ENCODE measurements at regions not wholly inside any gene's neighbourhood (a gene's known extent, or its start where the extent isn't known, plus 50 kb on each side); places are given as distances from the start of the nearest gene placed in this dataset.

- intact Hi-C loops (cut with micrococcal nuclease): no loop called here
- DNase-seq: no peak
- ATAC-seq: no peak
Observed at GRCh38 chr1:62977366-62977765, 193.4 kb downstream of the ATG4C start.

GRCh38 chr1:62978741-62979140 lies 194.8 kb downstream of the ATG4C start:
- DNase-seq (no peak), ATAC-seq (no peak)
- intact Hi-C loops (cut with micrococcal nuclease): no loop called here

DNA sequence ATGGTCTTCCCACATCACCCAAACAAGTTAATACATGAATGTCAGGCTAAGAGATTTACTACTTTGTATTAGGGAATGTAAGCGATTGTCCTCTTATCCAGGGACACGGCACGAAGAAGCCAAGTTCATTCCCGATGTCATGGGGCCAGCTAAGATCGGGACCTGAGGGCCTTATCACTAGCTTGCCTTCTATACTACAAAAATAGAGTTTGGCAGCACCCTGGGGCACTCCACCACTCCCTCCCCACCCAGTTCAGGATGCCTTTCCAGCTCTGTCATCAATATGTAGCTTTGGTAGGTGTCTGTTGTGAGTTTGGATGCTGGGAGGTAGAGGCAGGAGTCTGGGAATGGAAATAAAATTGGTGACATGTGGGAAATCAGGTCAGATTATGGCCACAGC lies 197.5 kb downstream of the ATG4C start:
- ATAC-seq (peak; percentile 90), DNase-seq (no peak)
- intact Hi-C loops (cut with micrococcal nuclease): no loop called here

DNA sequence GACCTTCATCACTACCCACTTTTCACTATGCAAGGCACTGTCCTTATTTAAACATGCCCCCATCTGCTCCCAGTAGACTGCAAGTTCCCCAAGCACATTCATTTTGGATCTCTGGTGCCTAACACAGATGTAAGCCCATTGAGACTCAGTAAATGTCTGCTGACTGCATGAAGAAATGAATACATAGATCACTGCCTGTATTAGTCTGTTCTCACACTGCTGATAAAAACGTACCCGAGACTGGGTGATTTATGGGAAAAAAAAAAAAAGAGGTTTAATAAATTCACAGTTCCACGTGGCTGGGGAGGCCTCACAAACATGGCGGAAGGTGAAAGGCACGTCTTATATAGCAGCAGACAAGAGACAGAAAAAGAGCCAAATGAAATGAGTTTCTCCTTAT lies 204.9 kb downstream of the ATG4C start:
- intact Hi-C loops (cut with micrococcal nuclease): no loop called here
- no peak for ATAC-seq
- no peak for DNase-seq

DNA sequence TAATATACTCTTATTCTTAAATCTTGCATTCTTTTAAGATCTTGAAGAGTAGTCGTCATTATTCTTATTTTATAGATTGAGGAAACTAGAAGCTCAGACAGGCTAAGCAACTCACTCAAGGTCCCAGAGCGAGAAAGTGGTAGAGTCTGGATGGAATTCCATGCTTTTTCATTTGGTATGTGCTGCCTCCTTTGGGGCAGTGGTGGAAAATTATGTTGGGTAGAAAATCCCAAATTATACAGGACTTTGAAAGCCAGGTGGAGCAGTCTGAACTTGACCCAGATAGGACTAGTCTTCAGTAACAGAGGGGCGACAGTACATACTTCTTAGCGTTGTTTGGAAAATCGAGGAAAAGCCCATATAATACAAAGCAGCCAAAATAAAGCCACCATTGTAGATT lies 205.6 kb downstream of the ATG4C start:
- intact Hi-C loops (cut with micrococcal nuclease): no loop called here
- ATAC-seq: no peak
- DNase-seq: no peak

DNA sequence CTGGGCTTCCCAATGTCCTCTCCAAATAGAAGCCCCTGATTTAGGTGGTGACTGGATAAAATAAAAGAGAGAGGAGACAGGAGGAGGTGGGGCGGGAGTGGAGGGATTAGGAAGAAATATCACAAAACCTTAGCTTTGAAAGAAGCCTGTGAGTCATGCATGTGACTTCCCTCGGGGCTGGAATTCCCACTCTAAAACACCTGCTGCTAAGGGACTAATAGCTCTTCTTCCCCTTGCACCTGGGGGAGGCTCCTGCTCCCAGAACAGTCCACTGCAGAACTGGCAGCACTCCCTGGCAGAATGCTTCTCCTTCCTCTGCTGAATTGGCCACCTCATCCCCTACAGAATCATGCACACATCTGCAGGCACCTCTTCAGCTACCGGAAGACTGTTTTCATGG lies 207.2 kb downstream of the ATG4C start:
- DNase-seq (no peak), ATAC-seq (no peak)
- intact Hi-C loops (cut with micrococcal nuclease): no loop called here

DNA sequence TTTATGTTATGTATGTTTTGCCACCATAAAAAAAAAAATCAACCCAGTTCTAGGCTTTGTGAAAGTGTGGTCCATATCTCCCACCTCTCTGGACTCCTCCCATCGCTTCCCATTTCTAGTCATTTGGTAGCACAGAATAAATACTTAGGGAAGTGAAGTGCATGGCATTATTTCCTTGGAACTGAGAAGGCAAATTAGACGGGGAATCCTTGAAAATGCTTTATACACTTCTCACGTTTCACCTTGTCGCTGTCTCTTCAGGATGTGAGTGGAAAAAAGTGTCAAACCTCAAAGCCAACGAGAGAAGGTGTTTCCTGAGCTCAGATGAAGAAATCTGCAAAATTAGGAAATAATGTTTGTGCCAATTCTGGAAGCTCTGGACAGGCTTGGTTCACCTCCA lies 209.9 kb downstream of the ATG4C start:
- intact Hi-C loops (cut with micrococcal nuclease): no loop called here
- ATAC-seq (no peak), DNase-seq (no peak)

GRCh38 chr1:62995173-62995572 lies 211.2 kb downstream of the ATG4C start:
- no peak for ATAC-seq
- DNase-seq: no peak
- intact Hi-C loops (cut with micrococcal nuclease): no loop called here

DNA sequence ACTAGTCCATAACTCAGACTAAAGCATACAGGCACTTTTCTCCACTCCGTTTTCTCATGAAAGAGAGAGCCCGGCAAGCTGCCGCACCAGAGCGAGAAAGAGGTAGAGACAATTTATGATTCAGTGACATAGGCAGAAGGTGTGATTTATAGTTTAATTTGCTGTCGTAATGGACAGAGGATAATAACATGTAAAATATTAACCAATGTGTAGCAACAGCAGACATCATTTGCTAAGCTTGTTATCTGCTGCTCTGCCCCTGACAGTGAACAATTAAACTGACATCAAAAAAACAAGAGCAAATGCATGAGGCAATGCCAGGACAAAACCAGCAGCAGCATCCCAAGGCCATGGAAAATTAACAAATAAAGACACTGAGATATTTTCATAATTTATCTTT lies 214.0 kb downstream of the ATG4C start:
- DNase-seq (no peak), ATAC-seq (no peak)
- intact Hi-C loops (cut with micrococcal nuclease): no loop called here

- DNase-seq (no peak), ATAC-seq (no peak)
- intact Hi-C loops (cut with micrococcal nuclease): no loop called here
Observed at GRCh38 chr1:62998845-62999649, 215.1 kb downstream of the ATG4C start.

DNA sequence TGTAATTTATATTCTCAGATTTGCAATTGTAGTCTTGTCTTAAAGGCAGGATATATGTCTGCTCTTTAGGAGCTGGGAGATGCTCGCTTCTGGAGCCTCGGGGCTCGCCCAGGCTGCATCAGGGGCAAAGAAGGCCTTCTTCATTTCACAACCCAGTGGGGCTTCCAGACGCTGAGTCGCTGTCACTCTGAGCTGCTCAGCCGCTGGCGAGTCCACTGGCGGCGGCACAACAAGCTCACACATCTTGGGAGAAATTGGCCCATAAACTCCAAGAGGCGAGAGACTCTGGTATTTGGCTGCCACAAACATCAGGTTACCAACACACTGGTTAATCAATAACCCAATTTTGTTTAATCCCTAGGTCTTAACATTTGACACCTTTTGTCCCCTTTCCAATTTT lies 216.6 kb downstream of the ATG4C start:
- intact Hi-C loops (cut with micrococcal nuclease): no loop called here
- ATAC-seq (no peak), DNase-seq (no peak)

GRCh38 chr1:63004868-63005267 lies 220.9 kb downstream of the ATG4C start:
- ATAC-seq: no peak
- no peak for DNase-seq
- intact Hi-C loops (cut with micrococcal nuclease): no loop called here

DNA sequence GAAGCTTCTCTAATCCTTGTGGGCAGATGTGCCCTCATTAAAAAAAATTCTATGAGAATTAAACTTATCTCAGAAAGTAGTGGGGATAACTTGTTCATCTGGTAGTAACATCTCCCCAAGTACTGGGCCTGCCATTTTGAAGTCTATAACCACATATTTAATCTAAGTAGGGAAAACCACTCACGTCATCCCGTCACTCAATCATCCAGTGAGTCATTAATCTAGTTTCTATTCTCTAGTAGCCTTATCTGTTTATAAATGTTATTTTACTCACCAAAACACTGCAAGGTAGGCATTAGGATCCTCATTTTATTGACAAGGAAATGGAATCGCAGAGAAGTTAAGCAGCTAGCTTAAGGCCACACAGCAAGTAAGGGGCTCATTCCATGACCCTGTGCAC lies 221.9 kb downstream of the ATG4C start:
- no peak for ATAC-seq
- intact Hi-C loops (cut with micrococcal nuclease): no loop called here
- no peak for DNase-seq

DNA sequence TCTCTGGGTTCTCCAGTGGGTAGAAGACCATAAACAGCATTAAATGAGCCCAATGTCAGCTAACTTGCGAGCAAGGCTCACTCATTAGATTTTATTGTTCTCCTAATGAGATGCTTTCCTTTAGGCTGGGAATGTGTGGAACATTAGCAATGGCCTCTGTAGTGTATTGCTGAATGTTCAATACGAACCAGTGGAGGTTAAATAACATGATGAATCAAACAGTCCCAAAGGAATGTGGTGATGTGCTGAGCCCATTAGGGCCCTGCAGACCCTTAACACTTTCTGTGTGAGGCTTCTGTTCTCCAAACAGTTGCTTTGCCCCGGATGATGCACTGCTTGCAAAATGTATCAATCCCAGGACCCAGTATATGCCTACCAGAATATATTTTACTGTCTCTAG lies 225.5 kb downstream of the ATG4C start:
- intact Hi-C loops (cut with micrococcal nuclease): no loop called here
- ATAC-seq: no peak
- no peak for DNase-seq

DNA sequence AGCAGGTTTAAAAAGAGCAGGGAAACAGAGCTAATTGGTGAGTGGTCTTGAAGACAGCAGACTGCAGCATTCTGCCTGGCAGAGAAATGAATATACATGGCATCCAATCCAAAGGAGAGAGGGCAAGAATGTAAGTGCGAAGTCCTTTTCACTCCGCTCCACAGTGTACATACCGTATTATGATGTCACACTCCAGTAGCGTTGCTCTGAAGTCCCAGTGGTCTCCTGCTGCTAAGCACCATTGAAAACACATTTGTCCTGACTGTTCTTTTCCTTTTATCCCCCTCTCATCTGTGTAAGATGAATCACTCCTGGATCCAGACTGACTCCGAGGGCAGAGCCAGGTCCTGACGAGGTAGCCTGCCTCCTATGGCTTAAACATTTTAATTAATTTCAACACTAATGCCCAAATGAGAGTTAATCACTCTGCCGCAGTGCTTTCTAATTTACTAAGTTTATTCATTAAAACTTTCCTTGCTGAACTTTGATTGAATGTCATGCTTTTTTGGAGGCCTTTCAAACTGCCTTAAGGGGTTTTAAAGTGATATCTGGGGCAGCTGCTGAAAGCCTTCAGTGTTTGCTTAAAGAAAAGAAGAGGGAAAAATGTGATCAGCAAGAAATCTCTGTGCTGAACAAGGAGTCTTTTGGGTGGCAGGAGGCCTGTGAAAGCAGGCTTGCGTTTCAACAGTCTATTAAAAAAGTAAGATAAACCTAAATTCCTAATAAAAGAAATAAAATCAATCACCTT lies 227.2 kb downstream of the ATG4C start:
- ATAC-seq: no peak
- intact Hi-C loops (cut with micrococcal nuclease): no loop called here
- DNase-seq: no peak

DNA sequence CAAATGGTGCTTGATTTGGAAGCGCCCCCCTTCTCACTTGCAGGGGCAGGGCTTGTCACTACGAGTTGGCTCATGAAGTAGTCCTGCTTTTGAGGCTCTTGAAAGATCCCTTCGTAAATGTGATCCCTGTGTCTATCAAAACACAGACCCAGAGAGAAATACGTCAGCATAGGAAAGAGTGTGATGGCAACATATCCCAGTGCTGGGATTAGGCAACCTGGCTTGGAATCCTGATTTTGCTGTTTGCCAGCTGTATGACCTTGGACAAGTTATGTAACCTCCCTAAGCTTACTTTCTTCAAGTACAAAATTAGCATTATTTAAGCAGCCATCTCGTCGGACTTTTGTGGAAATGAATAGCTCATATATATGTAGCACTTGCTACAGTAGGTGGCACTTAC lies 228.4 kb downstream of the ATG4C start:
- DNase-seq (no peak), ATAC-seq (peak; percentile 85)
- intact Hi-C loops (cut with micrococcal nuclease): no loop called here

DNA sequence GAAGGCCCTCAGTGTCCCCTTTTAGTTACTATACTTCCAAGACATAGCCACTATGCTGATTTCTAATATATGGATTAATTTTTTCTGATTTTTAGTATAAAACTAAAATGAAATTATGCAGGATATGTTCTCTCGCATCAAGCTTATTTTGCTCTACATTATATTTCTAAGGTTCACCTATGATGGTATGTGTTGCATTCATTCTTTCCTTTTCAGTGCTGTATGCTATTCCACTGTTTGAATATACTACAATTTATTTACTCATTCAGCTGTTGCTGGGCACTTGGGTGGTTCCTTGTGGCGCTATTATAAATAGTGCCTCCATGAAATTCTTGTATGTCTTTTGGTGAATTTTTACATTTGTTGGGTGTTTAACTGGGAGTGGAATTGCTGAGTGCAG lies 230.3 kb downstream of the ATG4C start:
- intact Hi-C loops (cut with micrococcal nuclease): no loop called here
- ATAC-seq: no peak
- DNase-seq: no peak

DNA sequence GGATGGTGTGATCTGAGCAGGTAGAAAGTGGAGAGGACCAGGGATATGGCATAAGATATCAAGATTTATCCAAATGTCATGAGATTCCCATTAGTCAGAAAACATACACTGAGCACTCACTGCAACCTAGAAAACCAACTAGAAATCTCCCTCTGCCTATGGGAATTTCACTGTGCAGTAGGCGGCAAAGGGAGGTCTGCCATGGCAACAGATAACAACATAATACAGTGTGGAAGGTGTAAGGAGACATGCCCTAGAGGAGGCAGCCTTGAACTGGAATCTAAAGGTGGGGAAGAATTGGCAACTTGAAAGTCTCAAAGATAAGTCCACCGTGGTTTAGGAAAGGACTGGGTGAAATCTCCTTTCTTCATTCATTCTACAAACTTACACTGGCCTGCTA lies 238.4 kb downstream of the ATG4C start:
- ATAC-seq: no peak

DNA sequence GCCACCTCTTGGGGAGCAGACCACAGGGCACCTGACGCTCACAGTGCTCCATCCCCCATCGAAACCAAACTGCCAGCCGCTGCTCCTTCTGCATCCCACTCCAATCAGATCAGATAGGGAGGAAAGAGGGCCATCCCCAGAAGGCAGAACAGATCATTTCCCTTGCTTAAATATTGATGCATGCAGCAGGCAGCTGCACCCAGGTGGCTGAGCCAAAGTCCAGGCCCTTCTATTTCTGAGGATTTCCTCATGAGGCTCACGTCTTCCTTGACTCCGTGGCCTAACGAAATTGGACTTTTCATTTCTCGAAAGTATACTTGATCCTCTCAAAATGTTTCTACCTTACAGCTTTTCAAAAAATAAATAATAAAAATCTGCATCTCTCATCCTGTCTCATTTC lies 239.2 kb downstream of the ATG4C start:
- intact Hi-C loops (cut with micrococcal nuclease): no loop called here
- ATAC-seq (no peak), DNase-seq (no peak)

More for the DNA sequence above, 238.4 kb downstream of the ATG4C start:
- DNase-seq: no peak
- intact Hi-C loops (cut with micrococcal nuclease): no loop called here

DNA sequence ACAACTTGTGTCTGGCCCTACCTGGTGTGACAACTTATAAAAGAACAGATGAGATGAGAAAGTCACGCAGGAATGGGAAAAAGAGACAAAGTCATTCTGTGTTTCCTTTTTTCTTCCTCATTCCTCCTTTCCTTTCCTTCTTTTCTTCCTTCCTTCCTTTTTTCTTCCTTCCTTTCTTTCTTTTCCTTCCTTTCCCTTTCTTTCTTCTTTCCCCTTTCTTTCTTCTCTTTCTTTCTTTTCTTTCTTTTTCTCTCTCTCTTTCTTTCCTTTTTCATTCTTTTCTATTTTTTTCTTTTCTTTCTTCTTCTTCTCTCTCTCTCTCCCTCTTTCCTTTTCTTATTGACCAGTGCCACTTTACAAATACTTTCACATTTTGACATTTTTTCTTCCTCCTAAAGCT lies 239.7 kb downstream of the ATG4C start:
- ATAC-seq (no peak), DNase-seq (no peak)
- intact Hi-C loops (cut with micrococcal nuclease): no loop called here

DNA sequence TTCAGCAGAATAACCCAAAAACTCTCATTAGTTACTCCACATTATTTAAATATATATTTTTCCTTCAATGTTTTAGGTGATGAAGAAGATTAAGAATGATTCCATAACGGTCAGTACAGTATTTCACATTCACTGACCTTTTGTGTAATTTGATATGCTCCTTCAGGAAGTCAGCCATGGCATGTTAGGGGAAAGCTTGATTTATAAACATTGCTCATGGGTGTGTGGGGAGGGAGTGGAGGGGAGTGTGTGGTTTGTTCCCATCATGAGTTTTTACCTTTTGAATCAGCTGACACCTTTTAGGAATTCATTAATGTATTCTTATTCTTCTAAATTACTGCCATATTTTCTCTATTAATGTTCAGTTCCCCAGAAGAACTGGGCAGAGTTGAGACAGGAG lies 240.2 kb downstream of the ATG4C start:
- DNase-seq (no peak), ATAC-seq (no peak)
- intact Hi-C loops (cut with micrococcal nuclease): no loop called here
